ENCODE measurements at regions not wholly inside any gene's neighbourhood (a gene's known extent, or its start where the extent isn't known, plus 50 kb on each side); places are given as distances from the start of the nearest gene placed in this dataset.

DNA sequence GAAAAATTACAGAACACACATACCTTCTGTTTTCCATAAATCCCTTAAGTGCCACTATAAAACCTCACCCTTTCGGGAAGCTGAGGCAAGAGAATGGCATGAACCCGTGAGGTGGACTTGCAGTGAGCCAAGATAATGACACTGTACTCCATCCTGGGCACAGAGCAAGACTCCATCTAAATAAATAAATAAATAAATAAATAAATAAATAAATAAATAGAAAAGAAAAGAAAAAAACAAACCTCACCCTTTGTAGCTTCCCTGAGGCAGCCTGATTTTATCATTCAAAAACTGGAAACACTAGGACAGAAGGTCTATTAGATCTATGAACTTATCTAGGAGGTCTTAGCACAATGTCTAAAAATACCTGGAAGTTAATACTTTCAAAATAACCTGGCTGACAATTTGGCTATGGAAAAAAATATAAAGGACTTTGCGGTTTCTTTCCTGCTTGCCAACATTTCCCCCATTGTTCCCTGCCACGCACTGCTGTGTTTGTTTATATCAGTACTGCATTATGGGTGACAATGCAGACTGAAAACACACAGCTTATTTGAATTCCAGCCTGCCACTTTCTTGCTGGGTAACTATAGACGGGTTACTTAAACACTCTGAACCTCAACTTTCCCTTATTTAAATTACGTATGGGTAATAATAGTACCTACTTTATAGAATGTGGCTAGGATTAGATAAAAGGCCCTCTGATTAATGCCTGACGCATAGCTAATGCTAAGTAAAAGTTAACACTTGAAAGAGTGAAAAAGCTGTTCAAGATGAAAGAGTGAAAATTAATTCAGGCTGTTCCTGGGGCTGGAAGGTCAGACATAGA, 313.0 kb downstream of the RDH14 start:
- TF ChIP-seq, protein P1, sequence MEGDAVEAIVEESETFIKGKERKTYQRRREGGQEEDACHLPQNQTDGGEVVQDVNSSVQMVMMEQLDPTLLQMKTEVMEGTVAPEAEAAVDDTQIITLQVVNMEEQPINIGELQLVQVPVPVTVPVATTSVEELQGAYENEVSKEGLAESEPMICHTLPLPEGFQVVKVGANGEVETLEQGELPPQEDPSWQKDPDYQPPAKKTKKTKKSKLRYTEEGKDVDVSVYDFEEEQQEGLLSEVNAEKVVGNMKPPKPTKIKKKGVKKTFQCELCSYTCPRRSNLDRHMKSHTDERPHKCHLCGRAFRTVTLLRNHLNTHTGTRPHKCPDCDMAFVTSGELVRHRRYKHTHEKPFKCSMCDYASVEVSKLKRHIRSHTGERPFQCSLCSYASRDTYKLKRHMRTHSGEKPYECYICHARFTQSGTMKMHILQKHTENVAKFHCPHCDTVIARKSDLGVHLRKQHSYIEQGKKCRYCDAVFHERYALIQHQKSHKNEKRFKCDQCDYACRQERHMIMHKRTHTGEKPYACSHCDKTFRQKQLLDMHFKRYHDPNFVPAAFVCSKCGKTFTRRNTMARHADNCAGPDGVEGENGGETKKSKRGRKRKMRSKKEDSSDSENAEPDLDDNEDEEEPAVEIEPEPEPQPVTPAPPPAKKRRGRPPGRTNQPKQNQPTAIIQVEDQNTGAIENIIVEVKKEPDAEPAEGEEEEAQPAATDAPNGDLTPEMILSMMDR (IDR thresholded peaks at IDR 0.05) = no peak
- TF ChIP-seq POLR2A (IDR thresholded peaks at IDR 0.05) = no peak

Measured in breast epithelium (tissue), 3 donors.